Stimulated activated memory B cell treated with anti-CD40 and anti-IgM and Interleukin-4, amounts not matched to agents 10 μg/mL and 1 μg/mL and 100 μg/mL, for 72 hours (primary cell): ENCODE measurements at regions not wholly inside any gene's neighbourhood (a gene's known extent, or its start where the extent isn't known, plus 50 kb on each side); places are given as distances from the start of the nearest gene placed in this dataset.
"Not testable (repeated sequence)": the region's sequence is repeated elsewhere in the genome, so short reads cannot be mapped to it uniquely, and the experiment has no call there.

Experiments
- ATAC-seq: fragments of 150-1000 bp; cut with Tn5 transposase; 2 replicates; pipeline ENCODE4 v1.10.0; 2021
- H3K27ac Mint-ChIP-seq: one replicate; pipeline ENCODE4 v1.8.0; 2022; ENCODE audit warnings: mild to moderate bottlenecking, mixed read lengths
- H3K27me3 Mint-ChIP-seq: one replicate; pipeline ENCODE4 v1.8.0; 2022; ENCODE audit warnings: mixed read lengths
- H3K36me3 Mint-ChIP-seq: one replicate; pipeline ENCODE4 v1.8.0; 2022; ENCODE audit warnings: mixed read lengths
- H3K4me1 Mint-ChIP-seq: one replicate; pipeline ENCODE4 v1.8.0; 2022; ENCODE audit warnings: mixed read lengths
- H3K4me3 Mint-ChIP-seq: one replicate; pipeline ENCODE4 v1.8.0; 2022; ENCODE audit warnings: mild to moderate bottlenecking, moderate library complexity, mixed read lengths
- H3K9me3 Mint-ChIP-seq: one replicate; pipeline ENCODE4 v1.8.0; 2022; ENCODE audit warnings: mixed read lengths

- H3K27me3 Mint-ChIP-seq: peaks cover 16% of the 10 kb centered on the region
- not testable (repeated sequence) for H3K27ac Mint-ChIP-seq, H3K9me3 Mint-ChIP-seq, H3K4me3 Mint-ChIP-seq, ATAC-seq, H3K4me1 Mint-ChIP-seq, H3K36me3 Mint-ChIP-seq
Measured at GRCh38 chr5:179442289-179442688, 97.0 kb upstream of the ADAMTS2 start.

GRCh38 chr5:179439181-179439985 is 94.1 kb upstream of the ADAMTS2 start:
- Mint-ChIP-seq H3K36me3 (no peaks in the 10 kb centered on the region), H3K27ac (no peak overlapping the region), H3K4me3 (no peak overlapping the region), H3K4me1 (no peaks in the 10 kb centered on the region), H3K27me3 (peaks cover 32% of the 10 kb centered on the region), H3K9me3 (peaks cover 10% of the 10 kb centered on the region)
- peak; percentile 6 for ATAC-seq

- H3K9me3 Mint-ChIP-seq: peaks cover 10% of the 10 kb centered on the region
- H3K4me3 Mint-ChIP-seq: no peak overlapping the region
- H3K4me1 Mint-ChIP-seq: no peaks in the 10 kb centered on the region
- ATAC-seq: peak; percentile 7
- no peak overlapping the region for H3K27ac Mint-ChIP-seq
- no peaks in the 10 kb centered on the region for H3K36me3 Mint-ChIP-seq
- peaks cover 32% of the 10 kb centered on the region for H3K27me3 Mint-ChIP-seq
Measured at GRCh38 chr5:179438461-179438860, 93.2 kb upstream of the ADAMTS2 start.

- peaks cover 31% of the 10 kb centered on the region for H3K27me3 Mint-ChIP-seq
- H3K9me3 Mint-ChIP-seq: peaks cover 11% of the 10 kb centered on the region
- no peak overlapping the region for H3K27ac Mint-ChIP-seq
- no peaks in the 10 kb centered on the region for H3K36me3 Mint-ChIP-seq
- ATAC-seq: peak; percentile 10
- H3K4me3 Mint-ChIP-seq: no peak overlapping the region
- no peaks in the 10 kb centered on the region for H3K4me1 Mint-ChIP-seq
Measured at GRCh38 chr5:179438011-179438441, 92.8 kb upstream of the ADAMTS2 start.

- Mint-ChIP-seq H3K4me1 (no peaks in the 10 kb centered on the region), H3K27ac (no peak overlapping the region), H3K4me3 (no peak overlapping the region), H3K27me3 (peaks cover 26% of the 10 kb centered on the region), H3K36me3 (no peaks in the 10 kb centered on the region), H3K9me3 (peaks cover 11% of the 10 kb centered on the region)
- ATAC-seq: no peak
Measured at GRCh38 chr5:179437341-179438001, 92.2 kb upstream of the ADAMTS2 start.

- no peak overlapping the region for H3K27ac Mint-ChIP-seq
- no peak overlapping the region for H3K4me3 Mint-ChIP-seq
- H3K27me3 Mint-ChIP-seq: peaks cover 18% of the 10 kb centered on the region
- H3K4me1 Mint-ChIP-seq: no peaks in the 10 kb centered on the region
- no peaks in the 10 kb centered on the region for H3K36me3 Mint-ChIP-seq
- no peak for ATAC-seq
- H3K9me3 Mint-ChIP-seq: peaks cover 6% of the 10 kb centered on the region
Measured at GRCh38 chr5:179436321-179437122, 91.3 kb upstream of the ADAMTS2 start.

- Mint-ChIP-seq H3K9me3 (peaks cover 6% of the 10 kb centered on the region), H3K4me1 (no peaks in the 10 kb centered on the region), H3K27me3 (peaks cover 18% of the 10 kb centered on the region), H3K27ac (no peak overlapping the region), H3K4me3 (no peak overlapping the region), H3K36me3 (no peaks in the 10 kb centered on the region)
- ATAC-seq: no peak
Measured at GRCh38 chr5:179435731-179436315, 90.6 kb upstream of the ADAMTS2 start.

GRCh38 chr5:179435181-179435580 is 89.9 kb upstream of the ADAMTS2 start:
- peaks cover 6% of the 10 kb centered on the region for H3K9me3 Mint-ChIP-seq
- no peaks in the 10 kb centered on the region for H3K4me1 Mint-ChIP-seq
- no peak for ATAC-seq
- H3K4me3 Mint-ChIP-seq: no peak overlapping the region
- peaks cover 18% of the 10 kb centered on the region for H3K27me3 Mint-ChIP-seq
- H3K27ac Mint-ChIP-seq: no peak overlapping the region
- H3K36me3 Mint-ChIP-seq: no peaks in the 10 kb centered on the region

- Mint-ChIP-seq H3K4me1 (no peaks in the 10 kb centered on the region), H3K27me3 (peaks cover 18% of the 10 kb centered on the region), H3K36me3 (no peaks in the 10 kb centered on the region), H3K9me3 (peaks cover 6% of the 10 kb centered on the region), H3K27ac (no peak overlapping the region), H3K4me3 (no peak overlapping the region)
- ATAC-seq: no peak
Measured at GRCh38 chr5:179432547-179432946, 87.3 kb upstream of the ADAMTS2 start.

GRCh38 chr5:179431221-179431824 is 86.1 kb upstream of the ADAMTS2 start:
- Mint-ChIP-seq H3K4me1 (no peaks in the 10 kb centered on the region), H3K27ac (no peak overlapping the region), H3K36me3 (no peaks in the 10 kb centered on the region), H3K4me3 (no peak overlapping the region), H3K9me3 (peaks cover 6% of the 10 kb centered on the region), H3K27me3 (peaks cover 7% of the 10 kb centered on the region)
- no peak for ATAC-seq

GRCh38 chr5:179430193-179431175 is 85.2 kb upstream of the ADAMTS2 start:
- Mint-ChIP-seq H3K9me3 (peaks cover 6% of the 10 kb centered on the region), H3K4me1 (no peaks in the 10 kb centered on the region), H3K36me3 (no peaks in the 10 kb centered on the region), H3K4me3 (no peak overlapping the region), H3K27me3 (no peaks in the 10 kb centered on the region), H3K27ac (no peak overlapping the region)
- ATAC-seq: no peak

GRCh38 chr5:179427676-179428056 is 82.4 kb upstream of the ADAMTS2 start:
- H3K4me3 Mint-ChIP-seq: no peak overlapping the region
- peaks cover 6% of the 10 kb centered on the region for H3K9me3 Mint-ChIP-seq
- H3K27me3 Mint-ChIP-seq: no peaks in the 10 kb centered on the region

GRCh38 chr5:179427032-179427675 is 81.9 kb upstream of the ADAMTS2 start:
- no peaks in the 10 kb centered on the region for H3K4me1 Mint-ChIP-seq

More at GRCh38 chr5:179427676-179428056, 82.4 kb upstream of the ADAMTS2 start:
- ATAC-seq: no peak
- Mint-ChIP-seq H3K36me3 (no peaks in the 10 kb centered on the region), H3K4me1 (no peaks in the 10 kb centered on the region), H3K27ac (no peak overlapping the region)

More at GRCh38 chr5:179427032-179427675, 81.9 kb upstream of the ADAMTS2 start:
- no peak for ATAC-seq
- Mint-ChIP-seq H3K4me3 (no peak overlapping the region), H3K9me3 (peaks cover 5% of the 10 kb centered on the region), H3K36me3 (no peaks in the 10 kb centered on the region), H3K27ac (no peak overlapping the region), H3K27me3 (peaks cover 4% of the 10 kb centered on the region)
